ENCODE measurements at regions not wholly inside any gene's neighbourhood (a gene's known extent, or its start where the extent isn't known, plus 50 kb on each side); places are given as distances from the start of the nearest gene placed in this dataset.
A peak's percentile ranks its signal among the peaks of the same experiment; 100 is the strongest.

DNA sequence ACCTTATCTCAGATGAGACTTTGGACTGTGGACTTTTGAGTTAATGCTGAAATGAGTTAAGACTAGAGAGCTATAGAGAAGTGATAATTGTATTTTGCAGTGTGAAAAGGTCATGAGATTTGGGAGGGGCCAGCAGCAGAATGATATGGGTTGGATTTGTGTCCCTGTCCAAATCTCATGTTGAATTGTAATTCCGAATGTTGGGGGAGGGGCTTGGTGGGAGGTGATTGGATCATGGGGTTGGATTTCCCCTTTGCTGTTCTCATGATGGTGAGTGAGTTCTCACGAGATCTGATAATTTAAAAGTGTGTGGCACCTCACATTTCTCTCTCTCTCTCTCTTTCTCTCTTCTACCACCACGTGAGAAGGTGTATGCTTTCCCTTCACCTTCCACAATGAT, 777.8 kb upstream of the LUZP2 start:
- no peak overlapping the region for H3K4me3 ChIP-seq (ENCODE audit: control insufficient read depth, low read depth, low read length)
- no peak for DNase-seq (ENCODE audit: low read depth)
- TF ChIP-seq, protein P1, sequence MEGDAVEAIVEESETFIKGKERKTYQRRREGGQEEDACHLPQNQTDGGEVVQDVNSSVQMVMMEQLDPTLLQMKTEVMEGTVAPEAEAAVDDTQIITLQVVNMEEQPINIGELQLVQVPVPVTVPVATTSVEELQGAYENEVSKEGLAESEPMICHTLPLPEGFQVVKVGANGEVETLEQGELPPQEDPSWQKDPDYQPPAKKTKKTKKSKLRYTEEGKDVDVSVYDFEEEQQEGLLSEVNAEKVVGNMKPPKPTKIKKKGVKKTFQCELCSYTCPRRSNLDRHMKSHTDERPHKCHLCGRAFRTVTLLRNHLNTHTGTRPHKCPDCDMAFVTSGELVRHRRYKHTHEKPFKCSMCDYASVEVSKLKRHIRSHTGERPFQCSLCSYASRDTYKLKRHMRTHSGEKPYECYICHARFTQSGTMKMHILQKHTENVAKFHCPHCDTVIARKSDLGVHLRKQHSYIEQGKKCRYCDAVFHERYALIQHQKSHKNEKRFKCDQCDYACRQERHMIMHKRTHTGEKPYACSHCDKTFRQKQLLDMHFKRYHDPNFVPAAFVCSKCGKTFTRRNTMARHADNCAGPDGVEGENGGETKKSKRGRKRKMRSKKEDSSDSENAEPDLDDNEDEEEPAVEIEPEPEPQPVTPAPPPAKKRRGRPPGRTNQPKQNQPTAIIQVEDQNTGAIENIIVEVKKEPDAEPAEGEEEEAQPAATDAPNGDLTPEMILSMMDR (IDR thresholded peaks at IDR 0.05; ENCODE audit: control insufficient read depth, insufficient read depth, low read depth, low read length, missing control alignments) = no peak

DNA sequence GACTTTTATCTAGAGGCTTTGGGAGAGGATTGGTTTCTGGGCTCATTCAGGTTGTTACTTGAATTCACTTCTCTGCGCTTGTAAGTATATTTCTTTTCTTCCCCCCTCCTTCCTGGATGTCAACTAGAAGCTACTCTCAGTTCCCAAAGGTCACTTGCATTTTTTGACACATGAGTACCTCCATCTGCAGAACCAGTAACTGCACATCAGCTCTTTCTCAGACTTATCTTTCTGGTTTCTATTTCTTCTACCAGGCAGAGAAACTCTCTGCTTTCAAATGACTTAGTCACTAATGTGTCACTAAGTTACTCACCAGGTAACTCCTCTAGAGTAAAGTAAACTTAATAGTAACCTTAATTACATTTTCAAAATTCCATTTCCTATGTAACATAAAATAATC, 773.0 kb upstream of the LUZP2 start:
- DNase-seq (ENCODE audit: low read depth) = no peak
- no peak overlapping the region for H3K4me3 ChIP-seq (ENCODE audit: control insufficient read depth, low read depth, low read length)
- TF ChIP-seq, protein P1 (IDR thresholded peaks at IDR 0.05; ENCODE audit: control insufficient read depth, insufficient read depth, low read depth, low read length, missing control alignments) = no peak

DNA sequence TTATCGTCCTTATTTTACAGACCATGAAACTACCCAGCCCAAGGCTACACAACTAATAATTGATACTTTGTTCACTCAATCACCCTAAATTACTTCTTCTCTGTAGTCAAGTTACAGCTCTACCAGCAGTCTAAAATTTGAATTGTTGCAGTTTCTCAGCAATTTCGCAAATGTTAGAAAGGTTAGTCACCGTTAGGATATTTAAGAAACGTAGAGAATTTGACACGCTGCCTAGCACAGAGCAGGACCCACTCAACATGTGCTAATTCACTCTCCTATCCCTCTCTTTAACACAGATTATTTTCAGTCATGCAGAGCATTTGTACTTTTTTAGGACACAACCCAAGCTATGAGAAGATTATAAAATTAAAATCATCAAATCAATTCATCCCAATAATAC, 771.1 kb upstream of the LUZP2 start:
- TF ChIP-seq, protein P1 (IDR thresholded peaks at IDR 0.05; ENCODE audit: control insufficient read depth, insufficient read depth, low read depth, low read length, missing control alignments) = no peak
- no peak overlapping the region for H3K4me3 ChIP-seq (ENCODE audit: control insufficient read depth, low read depth, low read length)

DNA sequence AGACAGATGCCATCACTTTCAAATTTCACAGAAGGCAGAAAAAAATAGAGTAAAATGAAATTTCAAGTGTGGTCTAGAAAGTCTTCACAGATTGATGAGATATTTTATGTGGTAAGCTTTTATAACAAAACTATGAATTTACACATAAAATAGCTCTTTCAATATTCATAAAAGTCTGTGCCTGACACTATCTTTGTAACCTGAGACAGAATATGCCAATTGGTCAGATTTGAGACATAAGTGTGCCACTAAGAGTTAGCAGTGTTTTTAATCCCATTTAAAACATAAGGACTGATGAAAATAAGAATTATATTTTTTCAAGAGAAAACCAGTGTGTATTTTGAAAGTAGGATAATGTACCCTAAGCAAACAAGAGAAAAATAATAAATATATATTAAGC, 769.5 kb upstream of the LUZP2 start:
- no peak for DNase-seq (ENCODE audit: low read depth)
- TF ChIP-seq, protein P1 (IDR thresholded peaks at IDR 0.05; ENCODE audit: control insufficient read depth, insufficient read depth, low read depth, low read length, missing control alignments) = no peak
- no peak overlapping the region for H3K4me3 ChIP-seq (ENCODE audit: control insufficient read depth, low read depth, low read length)

More for the DNA sequence above, 771.1 kb upstream of the LUZP2 start:
- peak; percentile 7 for DNase-seq (ENCODE audit: low read depth)

DNA sequence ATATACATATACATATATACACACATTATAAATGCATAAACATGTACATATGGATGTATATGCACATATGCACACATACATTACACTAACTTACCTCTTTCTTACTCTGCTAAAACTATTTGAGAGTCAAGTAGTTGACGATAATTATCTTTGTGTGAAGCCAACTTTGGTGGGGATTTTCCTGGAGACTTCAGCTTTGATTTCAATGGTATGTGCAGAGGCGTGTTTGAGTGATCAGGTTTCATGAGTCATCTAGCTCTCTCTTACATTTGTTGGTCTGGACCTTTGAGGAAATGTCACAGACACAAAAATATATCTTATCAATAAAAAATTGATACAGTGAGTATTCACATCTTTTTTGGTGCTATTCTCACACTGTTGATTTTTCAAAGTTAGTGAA, 769.1 kb upstream of the LUZP2 start:
- TF ChIP-seq, protein P1 (IDR thresholded peaks at IDR 0.05; ENCODE audit: control insufficient read depth, insufficient read depth, low read depth, low read length, missing control alignments) = no peak
- DNase-seq (ENCODE audit: low read depth) = no peak
- no peak overlapping the region for H3K4me3 ChIP-seq (ENCODE audit: control insufficient read depth, low read depth, low read length)

DNA sequence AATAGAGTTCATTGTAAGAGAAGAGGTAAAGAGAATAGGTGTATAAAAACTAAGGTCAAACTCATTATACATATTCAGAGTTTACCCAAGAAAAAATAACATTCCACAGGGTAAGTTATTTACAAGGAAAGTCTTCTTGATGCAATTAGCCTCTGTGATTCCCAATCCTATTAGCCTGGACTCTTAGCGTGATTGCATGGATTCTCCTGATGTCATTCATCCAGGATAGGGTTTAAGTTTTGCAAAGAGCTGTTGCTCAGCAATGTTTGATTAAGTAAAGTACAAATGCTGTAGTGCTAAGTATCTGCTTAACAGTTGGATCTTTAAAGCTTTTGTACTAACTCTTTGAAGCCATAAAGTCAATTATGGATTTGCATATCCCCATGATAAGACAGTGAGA, 767.8 kb upstream of the LUZP2 start:
- H3K4me3 ChIP-seq (ENCODE audit: control insufficient read depth, low read depth, low read length) = no peak overlapping the region
- TF ChIP-seq, protein P1 (IDR thresholded peaks at IDR 0.05; ENCODE audit: control insufficient read depth, insufficient read depth, low read depth, low read length, missing control alignments) = no peak
- no peak for DNase-seq (ENCODE audit: low read depth)

Data from AG09309 (cell line).